Ishikawa (cell line): ENCODE measurements at regions not wholly inside any gene's neighbourhood (a gene's known extent, or its start where the extent isn't known, plus 50 kb on each side); places are given as distances from the start of the nearest gene placed in this dataset.

ENCODE experiments used
- CEBPB ChIP-seq: IDR thresholded peaks from 2 replicates; pipeline ENCODE4 v1.6.1; 2012
- CREB1 ChIP-seq: IDR thresholded peaks from 2 replicates; pipeline ENCODE4 v1.6.1; 2012; ENCODE audit warnings: low read depth
- EGR1 ChIP-seq: IDR thresholded peaks from 2 replicates; pipeline ENCODE4 v1.6.1; 2012
- EP300 ChIP-seq: IDR thresholded peaks from 2 replicates; pipeline ENCODE4 v1.6.1; 2012; ENCODE audit warnings: borderline replicate concordance
- FOXM1 ChIP-seq: IDR thresholded peaks from 2 replicates; pipeline ENCODE4 v1.6.1; 2012; ENCODE audit warnings: low read depth, borderline replicate concordance
- NFIC ChIP-seq: IDR thresholded peaks from 2 replicates; pipeline ENCODE4 v1.6.1; 2012
- RAD21 ChIP-seq: IDR thresholded peaks from 2 replicates; pipeline ENCODE4 v1.6.1; 2012; ENCODE audit warnings: low read depth
- TAF1 ChIP-seq: IDR thresholded peaks from 2 replicates; pipeline ENCODE4 v1.6.1; 2012; ENCODE audit warnings: low read depth, mild to moderate bottlenecking
- TCF12 ChIP-seq: IDR thresholded peaks from 2 replicates; pipeline ENCODE4 v1.6.1; 2012; ENCODE audit warnings: low read depth
- TEAD4 ChIP-seq: IDR thresholded peaks from 2 replicates; pipeline ENCODE4 v1.6.1; 2012
- YY1 ChIP-seq: IDR thresholded peaks from 2 replicates; pipeline ENCODE4 v1.6.1; 2012; ENCODE audit warnings: low read depth
- ZBTB7A ChIP-seq: IDR thresholded peaks from 2 replicates; pipeline ENCODE4 v1.6.1; 2012; ENCODE audit warnings: low read depth
- TF ChIP-seq, protein P1 (sequence below): IDR thresholded peaks from 2 replicates; pipeline ENCODE4 v1.6.1; 2012; ENCODE audit warnings: low read depth, mild to moderate bottlenecking
- TF ChIP-seq, protein P2 (sequence below): IDR thresholded peaks from 2 replicates; pipeline ENCODE4 v1.6.1; 2012
- TF ChIP-seq, protein P3 (sequence below): IDR thresholded peaks from 2 replicates; pipeline ENCODE4 v1.6.1; 2012

DNA sequence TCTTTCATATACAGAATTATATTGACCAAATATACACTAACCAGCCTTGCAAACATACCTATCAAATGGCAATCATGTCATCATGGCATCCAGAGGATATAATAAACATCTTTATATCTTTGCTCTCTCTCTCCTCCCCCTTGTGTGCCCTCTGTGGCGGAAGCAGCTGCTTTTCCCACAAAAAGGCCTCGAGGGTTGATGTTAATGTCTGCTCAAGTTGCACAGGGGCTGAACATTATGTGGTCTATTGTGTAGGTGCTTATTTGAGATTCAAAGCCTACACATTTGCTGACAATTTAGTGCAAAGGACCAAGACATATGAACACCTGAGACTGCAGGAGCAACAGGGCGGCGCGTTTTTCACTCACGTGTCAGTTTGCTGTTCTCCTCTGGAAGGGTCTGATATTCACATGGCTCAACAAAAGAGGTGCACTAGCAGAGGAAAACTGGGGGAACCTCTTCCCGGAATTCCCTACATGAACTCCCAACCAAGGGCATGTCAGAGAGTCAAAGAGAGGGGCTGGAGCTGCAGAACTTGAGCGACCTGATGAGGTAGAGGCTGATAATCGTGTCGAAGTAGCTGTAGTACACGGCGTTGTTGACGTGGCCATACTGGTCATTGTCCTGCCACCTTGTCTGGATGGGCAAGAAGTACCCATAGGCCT lies 138.8 kb downstream of the RCN1 start:
- TF ChIP-seq, protein P1, sequence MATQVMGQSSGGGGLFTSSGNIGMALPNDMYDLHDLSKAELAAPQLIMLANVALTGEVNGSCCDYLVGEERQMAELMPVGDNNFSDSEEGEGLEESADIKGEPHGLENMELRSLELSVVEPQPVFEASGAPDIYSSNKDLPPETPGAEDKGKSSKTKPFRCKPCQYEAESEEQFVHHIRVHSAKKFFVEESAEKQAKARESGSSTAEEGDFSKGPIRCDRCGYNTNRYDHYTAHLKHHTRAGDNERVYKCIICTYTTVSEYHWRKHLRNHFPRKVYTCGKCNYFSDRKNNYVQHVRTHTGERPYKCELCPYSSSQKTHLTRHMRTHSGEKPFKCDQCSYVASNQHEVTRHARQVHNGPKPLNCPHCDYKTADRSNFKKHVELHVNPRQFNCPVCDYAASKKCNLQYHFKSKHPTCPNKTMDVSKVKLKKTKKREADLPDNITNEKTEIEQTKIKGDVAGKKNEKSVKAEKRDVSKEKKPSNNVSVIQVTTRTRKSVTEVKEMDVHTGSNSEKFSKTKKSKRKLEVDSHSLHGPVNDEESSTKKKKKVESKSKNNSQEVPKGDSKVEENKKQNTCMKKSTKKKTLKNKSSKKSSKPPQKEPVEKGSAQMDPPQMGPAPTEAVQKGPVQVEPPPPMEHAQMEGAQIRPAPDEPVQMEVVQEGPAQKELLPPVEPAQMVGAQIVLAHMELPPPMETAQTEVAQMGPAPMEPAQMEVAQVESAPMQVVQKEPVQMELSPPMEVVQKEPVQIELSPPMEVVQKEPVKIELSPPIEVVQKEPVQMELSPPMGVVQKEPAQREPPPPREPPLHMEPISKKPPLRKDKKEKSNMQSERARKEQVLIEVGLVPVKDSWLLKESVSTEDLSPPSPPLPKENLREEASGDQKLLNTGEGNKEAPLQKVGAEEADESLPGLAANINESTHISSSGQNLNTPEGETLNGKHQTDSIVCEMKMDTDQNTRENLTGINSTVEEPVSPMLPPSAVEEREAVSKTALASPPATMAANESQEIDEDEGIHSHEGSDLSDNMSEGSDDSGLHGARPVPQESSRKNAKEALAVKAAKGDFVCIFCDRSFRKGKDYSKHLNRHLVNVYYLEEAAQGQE, result no peak
- no peak for TF ChIP-seq TEAD4
- no peak for TF ChIP-seq EP300
- TF ChIP-seq TCF12, result no peak
- no peak for TF ChIP-seq ZBTB7A
- no peak for TF ChIP-seq YY1
- no peak for TF ChIP-seq TAF1
- TF ChIP-seq CEBPB, result no peak

- TF ChIP-seq NFIC (no peak), CREB1 (no peak), RAD21 (peak; percentile 51)
Measured at GRCh38 chr11:32231909-32232493, 141.1 kb downstream of the RCN1 start.

DNA sequence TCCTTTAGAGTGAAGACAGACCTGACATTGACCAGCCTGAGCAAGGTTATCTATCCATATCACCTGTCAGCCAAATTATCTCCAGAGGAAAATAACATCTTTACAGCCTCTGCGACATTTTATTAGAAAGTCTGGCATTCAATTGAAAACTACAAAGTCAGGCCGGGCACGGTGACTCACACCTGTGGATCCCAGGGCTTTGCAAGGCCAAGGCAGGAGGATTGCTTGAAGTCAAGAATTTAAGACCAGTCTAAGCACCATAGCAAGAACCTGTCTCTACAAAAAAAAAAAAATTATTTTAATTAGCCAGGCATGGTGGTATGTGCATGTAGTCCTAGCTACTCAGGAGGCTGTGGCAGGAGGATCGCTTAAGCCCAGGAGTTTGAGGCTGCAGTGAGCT lies 141.6 kb downstream of the RCN1 start:
- TF ChIP-seq EGR1, result no peak

DNA sequence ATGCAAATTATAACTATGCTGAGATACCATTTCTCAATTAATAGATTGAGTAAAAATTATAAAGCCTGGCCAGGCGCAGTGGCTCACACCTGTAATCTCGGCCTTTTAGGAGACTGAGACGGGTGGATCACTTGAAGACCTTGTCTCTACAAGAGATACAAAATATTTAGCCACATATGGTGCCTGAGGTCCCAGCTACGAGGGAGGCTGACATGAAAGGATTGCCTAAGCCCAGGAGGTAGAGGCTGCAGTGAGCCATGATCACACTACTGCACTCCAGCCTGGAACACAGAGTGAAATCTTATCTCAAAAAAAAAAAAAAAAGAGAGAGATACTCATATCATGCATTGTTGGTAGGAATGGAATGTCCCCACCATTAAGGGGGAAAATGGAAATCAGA lies 142.4 kb downstream of the RCN1 start:
- no peak for TF ChIP-seq ZBTB7A
- TF ChIP-seq RAD21, result no peak
- TF ChIP-seq EP300, result no peak
- no peak for TF ChIP-seq NFIC
- TF ChIP-seq TCF12, result no peak
- no peak for TF ChIP-seq EGR1

GRCh38 chr11:32233928-32234327 lies 143.1 kb downstream of the RCN1 start:
- TF ChIP-seq, protein P2, sequence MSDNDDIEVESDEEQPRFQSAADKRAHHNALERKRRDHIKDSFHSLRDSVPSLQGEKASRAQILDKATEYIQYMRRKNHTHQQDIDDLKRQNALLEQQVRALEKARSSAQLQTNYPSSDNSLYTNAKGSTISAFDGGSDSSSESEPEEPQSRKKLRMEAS, result no peak
- TF ChIP-seq EP300 (no peak), NFIC (no peak), CREB1 (no peak), TAF1 (no peak), TCF12 (no peak), EGR1 (no peak), TEAD4 (no peak), CEBPB (no peak), ZBTB7A (no peak), FOXM1 (no peak), RAD21 (no peak), YY1 (no peak)
- TF ChIP-seq, protein P3, sequence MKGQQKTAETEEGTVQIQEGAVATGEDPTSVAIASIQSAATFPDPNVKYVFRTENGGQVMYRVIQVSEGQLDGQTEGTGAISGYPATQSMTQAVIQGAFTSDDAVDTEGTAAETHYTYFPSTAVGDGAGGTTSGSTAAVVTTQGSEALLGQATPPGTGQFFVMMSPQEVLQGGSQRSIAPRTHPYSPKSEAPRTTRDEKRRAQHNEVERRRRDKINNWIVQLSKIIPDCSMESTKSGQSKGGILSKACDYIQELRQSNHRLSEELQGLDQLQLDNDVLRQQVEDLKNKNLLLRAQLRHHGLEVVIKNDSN, result no peak
- TF ChIP-seq, protein P1, result no peak

DNA sequence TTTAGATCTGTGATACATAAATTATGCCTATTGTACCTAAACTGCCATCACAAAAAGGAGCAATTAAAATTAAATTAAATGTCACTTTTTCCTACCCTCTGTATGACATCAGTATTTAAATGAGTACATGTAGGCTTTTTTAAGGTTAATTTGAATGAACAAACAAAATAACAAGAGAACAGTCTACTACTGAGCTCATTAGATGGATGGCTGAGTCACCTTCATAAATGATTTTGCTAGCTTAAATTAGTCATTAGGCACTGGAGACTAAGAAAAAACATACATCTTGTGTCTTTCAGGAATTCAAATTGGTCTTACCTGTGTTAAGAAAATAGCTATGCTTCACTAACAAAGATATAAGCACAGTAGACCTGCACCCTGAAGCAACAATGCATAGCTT lies 153.6 kb downstream of the RCN1 start:
- no peak for TF ChIP-seq CEBPB
- no peak for TF ChIP-seq YY1
- TF ChIP-seq, protein P2, result no peak
- TF ChIP-seq RAD21, result no peak
- no peak for TF ChIP-seq TEAD4

DNA sequence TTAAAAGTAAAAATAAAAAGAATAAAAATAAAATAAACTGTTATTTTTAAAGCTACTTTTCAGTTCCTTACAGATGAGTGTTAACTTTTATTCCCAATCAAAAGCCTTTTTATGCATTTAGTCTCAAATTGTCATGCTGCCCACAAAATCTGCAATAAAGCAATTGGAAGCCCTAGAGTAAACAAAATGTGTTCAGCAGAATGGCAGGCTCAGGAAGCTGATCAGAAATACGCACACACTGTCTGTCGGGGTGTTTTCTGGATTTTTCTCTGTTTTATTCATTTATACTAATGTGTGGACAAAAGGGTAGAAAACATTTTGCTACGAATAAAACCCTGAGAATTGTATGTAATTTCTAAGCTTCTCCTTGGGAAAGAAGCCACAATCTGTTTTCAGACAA lies 162.8 kb downstream of the RCN1 start:
- no peak for TF ChIP-seq EP300
- no peak for TF ChIP-seq FOXM1
- no peak for TF ChIP-seq TEAD4
- TF ChIP-seq, protein P1, result no peak
- no peak for TF ChIP-seq TCF12
- TF ChIP-seq, protein P3, result no peak
- TF ChIP-seq, protein P2, result no peak
